Mesendoderm (in vitro differentiated cells): ENCODE measurements at regions not wholly inside any gene's neighbourhood (a gene's known extent, or its start where the extent isn't known, plus 50 kb on each side); places are given as distances from the start of the nearest gene placed in this dataset.
"Not testable (repeated sequence)": the region's sequence is repeated elsewhere in the genome, so short reads cannot be mapped to it uniquely, and the experiment has no call there.

ENCODE experiments used
- DNase-seq: peaks from one replicate; pipeline ENCODE4 v3.0.0; 2013
- H2AK5ac ChIP-seq: 2 replicates; pipeline ENCODE4 v1.6.1; 2013; ENCODE audit warnings: low read length, inconsistent platforms
- H2BK120ac ChIP-seq: 2 replicates; pipeline ENCODE4 v1.6.1; 2013; ENCODE audit warnings: low read depth, mild to moderate bottlenecking, low read length, moderate library complexity, mixed read lengths
- H2BK15ac ChIP-seq: replicated peaks from 2 replicates; pipeline ENCODE4 v1.6.1; 2013; ENCODE audit warnings: low read depth, mild to moderate bottlenecking, moderate library complexity
- H2BK5ac ChIP-seq: 2 replicates; pipeline ENCODE4 v1.6.1; 2013; ENCODE audit warnings: low read length, inconsistent platforms
- H3K18ac ChIP-seq: 2 replicates; pipeline ENCODE4 v1.6.1; 2013; ENCODE audit warnings: mild to moderate bottlenecking, low read length, mixed read lengths
- H3K23ac ChIP-seq: one replicate; pipeline ENCODE4 v1.6.1; 2013; ENCODE audit warnings: low read length
- H3K27ac ChIP-seq: 2 replicates; pipeline ENCODE4 v1.5.1; 2013; ENCODE audit warnings: low read depth, mild to moderate bottlenecking, inconsistent platforms, low read length, moderate library complexity
- H3K27me3 ChIP-seq: 2 replicates; pipeline ENCODE4 v1.6.1; 2013; ENCODE audit warnings: low read length, control low read depth, mild to moderate bottlenecking, inconsistent platforms; ENCODE audit not compliant: insufficient read depth, poor library complexity
- H3K36me3 ChIP-seq: 2 replicates; pipeline ENCODE4 v1.6.1; 2013; ENCODE audit warnings: low read length, inconsistent platforms; ENCODE audit not compliant: control insufficient read depth, insufficient read depth
- H3K4ac ChIP-seq: one replicate; pipeline ENCODE4 v1.6.1; 2013; ENCODE audit warnings: low read depth, mild to moderate bottlenecking, low read length, moderate library complexity
- H3K4me1 ChIP-seq: 2 replicates; pipeline ENCODE4 v1.6.1; 2013; ENCODE audit warnings: low read depth, low read length, inconsistent platforms; ENCODE audit not compliant: control insufficient read depth
- H3K4me2 ChIP-seq: 2 replicates; pipeline ENCODE4 v1.6.1; 2013; ENCODE audit warnings: low read length
- H3K4me3 ChIP-seq: 2 replicates; pipeline ENCODE4 v1.5.1; 2013; ENCODE audit warnings: mild to moderate bottlenecking, low read length
- H3K56ac ChIP-seq: one replicate; pipeline ENCODE4 v1.6.1; 2013; ENCODE audit warnings: low read length
- H3K79me1 ChIP-seq: 2 replicates; pipeline ENCODE4 v1.6.1; 2013; ENCODE audit warnings: low read length, inconsistent platforms
- H3K79me2 ChIP-seq: 2 replicates; pipeline ENCODE4 v1.6.1; 2013; ENCODE audit warnings: mild to moderate bottlenecking, low read length; ENCODE audit not compliant: control insufficient read depth, insufficient read depth
- H3K9ac ChIP-seq: 2 replicates; pipeline ENCODE4 v1.6.1; 2013; ENCODE audit warnings: low read length, inconsistent platforms
- H4K5ac ChIP-seq: one replicate; pipeline ENCODE4 v1.6.1; 2013; ENCODE audit warnings: low read length
- H4K8ac ChIP-seq: one replicate; pipeline ENCODE4 v1.6.1; 2013; ENCODE audit warnings: low read depth, mild to moderate bottlenecking, control low read depth, low read length, moderate library complexity
- WGBS: extraction: QIAGEN DNeasy Blood & Tissue Kit; methylation state at CpG from one replicate; pipeline ENCODE4 v1.1.7; 2013; ENCODE audit warnings: low lambda C conversion rate, missing lambda C conversion rate; ENCODE audit not compliant: insufficient coverage; ENCODE audit errors: extremely low coverage; 5-methylcytosine and 5-hydroxymethylcytosine counted together

DNA sequence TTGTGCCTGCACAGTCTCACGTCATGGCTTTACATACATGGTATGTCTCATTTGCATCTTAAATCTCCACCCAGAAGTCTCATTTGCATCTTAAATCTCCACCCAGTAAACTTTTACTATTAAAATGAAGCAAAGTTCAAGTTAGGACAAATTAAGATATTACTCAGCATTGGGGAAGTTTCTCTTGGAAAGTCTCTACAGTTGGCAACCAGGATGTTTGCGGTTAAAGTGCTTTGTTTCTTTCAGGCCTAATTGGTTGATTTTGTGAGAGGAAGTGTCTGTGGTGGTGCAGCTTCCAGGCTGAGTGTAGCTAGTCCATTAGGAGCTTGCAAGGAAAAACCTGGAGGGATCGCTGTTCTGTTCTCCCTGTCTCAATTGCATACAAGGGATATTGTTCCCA lies 1373.3 kb upstream of the GOT2 start:
- no peak overlapping the region for H4K8ac ChIP-seq
- no peak overlapping the region for H3K4ac ChIP-seq
- no peak for DNase-seq
- no peaks in the 10 kb centered on the region for H3K4me1 ChIP-seq
- no peak overlapping the region for H2BK15ac ChIP-seq
- no peak overlapping the region for H3K4me2 ChIP-seq
- H2BK120ac ChIP-seq = no peak overlapping the region
- no peak overlapping the region for H3K4me3 ChIP-seq
- no peaks in the 10 kb centered on the region for H3K79me2 ChIP-seq
- no peak overlapping the region for H3K56ac ChIP-seq
- H3K9ac ChIP-seq = no peak overlapping the region
- no peak overlapping the region for H2BK5ac ChIP-seq
- H3K79me1 ChIP-seq = no peaks in the 10 kb centered on the region
- no peak overlapping the region for H3K18ac ChIP-seq
- H3K27me3 ChIP-seq = no peaks in the 10 kb centered on the region
- no CpG with 5 or more reads among the region's 3 CpGs for WGBS
- H3K36me3 ChIP-seq = no peaks in the 10 kb centered on the region
- H4K5ac ChIP-seq = no peak overlapping the region
- H3K27ac ChIP-seq = no peak overlapping the region
- no peak overlapping the region for H3K23ac ChIP-seq
- H2AK5ac ChIP-seq = no peak overlapping the region

DNA sequence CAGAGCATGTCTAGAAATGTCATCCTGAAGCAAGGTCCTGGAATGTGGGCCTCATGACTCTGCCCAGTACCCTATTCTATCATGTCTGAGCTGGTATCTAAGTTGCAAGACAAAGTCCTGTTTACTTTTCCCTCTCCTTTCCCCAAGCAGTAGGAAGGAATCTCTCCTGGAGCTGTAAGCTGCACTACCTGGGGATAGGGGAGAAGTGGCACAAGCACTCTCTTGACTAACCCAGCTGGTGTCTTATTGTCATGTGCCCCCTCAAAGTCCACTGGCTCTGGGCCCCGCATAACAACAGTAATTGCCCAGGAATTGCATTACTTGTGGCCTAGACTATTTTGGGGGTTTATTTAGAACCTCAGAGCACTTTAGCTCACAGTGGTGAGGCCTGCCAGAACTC lies 1366.3 kb upstream of the GOT2 start:
- Histone ChIP-seq H3K27ac (no peak overlapping the region), H3K79me1 (no peaks in the 10 kb centered on the region)

DNA sequence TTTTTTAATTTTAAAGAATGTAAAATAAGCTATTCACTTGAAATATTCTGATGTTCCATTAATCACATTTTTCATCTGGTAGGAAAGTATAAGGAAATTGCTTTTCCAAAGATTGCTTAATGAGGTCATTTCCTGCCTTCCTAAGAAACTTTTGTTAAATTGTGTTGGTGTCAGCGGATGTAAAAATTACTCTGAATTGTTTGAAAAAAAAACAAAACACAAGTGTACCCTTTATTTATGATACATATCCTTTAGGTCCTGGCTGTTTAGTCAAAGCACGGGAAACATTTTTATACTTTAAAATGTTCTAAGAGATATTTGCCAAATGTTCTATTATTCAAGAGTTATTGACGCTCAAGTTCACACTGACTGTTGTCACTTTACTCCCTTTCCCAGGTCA lies 1357.4 kb upstream of the GOT2 start:
- Histone ChIP-seq H3K9ac (no peak overlapping the region), H3K4me1 (no peaks in the 10 kb centered on the region), H3K23ac (no peak overlapping the region), H3K27ac (no peak overlapping the region), H2BK15ac (no peak overlapping the region), H3K56ac (no peak overlapping the region), H3K79me1 (no peaks in the 10 kb centered on the region), H3K4me2 (no peak overlapping the region), H3K4ac (no peak overlapping the region), H3K4me3 (no peak overlapping the region), H3K27me3 (no peaks in the 10 kb centered on the region), H2AK5ac (no peak overlapping the region), H3K18ac (no peak overlapping the region), H4K5ac (no peak overlapping the region), H2BK5ac (no peak overlapping the region), H4K8ac (no peak overlapping the region), H3K36me3 (no peaks in the 10 kb centered on the region), H2BK120ac (no peak overlapping the region), H3K79me2 (no peaks in the 10 kb centered on the region)
- WGBS = no CpG with 5 or more reads among the region's 3 CpGs
- no peak for DNase-seq

More for the DNA sequence above, 1366.3 kb upstream of the GOT2 start:
- no peak overlapping the region for H3K9ac ChIP-seq
- no peak overlapping the region for H2BK15ac ChIP-seq
- H3K56ac ChIP-seq = no peak overlapping the region
- no peaks in the 10 kb centered on the region for H3K79me2 ChIP-seq
- H3K23ac ChIP-seq = no peak overlapping the region
- no peaks in the 10 kb centered on the region for H3K27me3 ChIP-seq
- no peak overlapping the region for H3K4me3 ChIP-seq
- H3K18ac ChIP-seq = no peak overlapping the region
- H3K36me3 ChIP-seq = no peaks in the 10 kb centered on the region
- no peak overlapping the region for H2BK120ac ChIP-seq
- no peak overlapping the region for H3K4ac ChIP-seq
- no CpG with 5 or more reads among the region's 1 CpG for WGBS
- DNase-seq = no peak
- H2AK5ac ChIP-seq = no peak overlapping the region
- no peak overlapping the region for H4K5ac ChIP-seq
- H4K8ac ChIP-seq = no peak overlapping the region
- no peak overlapping the region for H3K4me2 ChIP-seq
- no peaks in the 10 kb centered on the region for H3K4me1 ChIP-seq
- H2BK5ac ChIP-seq = no peak overlapping the region

DNA sequence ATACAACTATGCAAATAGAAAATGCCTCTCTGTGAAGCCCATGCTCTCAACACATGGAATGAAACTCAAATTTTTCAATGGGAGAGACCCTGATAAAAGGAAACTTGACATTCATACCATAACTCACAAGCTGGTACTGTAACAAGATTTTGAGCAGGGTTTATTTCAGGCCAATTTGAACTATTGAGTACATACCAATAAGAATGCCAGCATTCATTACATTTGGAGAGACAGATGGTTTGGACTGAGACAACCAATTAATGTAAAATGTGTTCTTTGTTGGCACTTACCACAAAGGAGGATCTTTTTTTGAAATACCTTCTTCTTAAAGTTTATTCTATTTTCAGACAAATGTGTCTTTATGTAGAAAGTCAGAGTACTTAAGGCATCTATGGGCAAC lies 1357.0 kb upstream of the GOT2 start:
- Histone ChIP-seq H3K18ac (no peak overlapping the region), H3K27ac (no peak overlapping the region), H3K27me3 (no peaks in the 10 kb centered on the region), H3K79me2 (no peaks in the 10 kb centered on the region), H2BK15ac (no peak overlapping the region), H4K5ac (no peak overlapping the region), H3K79me1 (no peaks in the 10 kb centered on the region), H4K8ac (no peak overlapping the region), H3K4ac (no peak overlapping the region), H2BK120ac (no peak overlapping the region), H2AK5ac (no peak overlapping the region), H3K4me2 (no peak overlapping the region), H3K23ac (no peak overlapping the region), H3K9ac (no peak overlapping the region), H3K36me3 (no peaks in the 10 kb centered on the region), H3K56ac (no peak overlapping the region), H3K4me1 (no peaks in the 10 kb centered on the region), H3K4me3 (no peak overlapping the region), H2BK5ac (no peak overlapping the region)
- no peak for DNase-seq

DNA sequence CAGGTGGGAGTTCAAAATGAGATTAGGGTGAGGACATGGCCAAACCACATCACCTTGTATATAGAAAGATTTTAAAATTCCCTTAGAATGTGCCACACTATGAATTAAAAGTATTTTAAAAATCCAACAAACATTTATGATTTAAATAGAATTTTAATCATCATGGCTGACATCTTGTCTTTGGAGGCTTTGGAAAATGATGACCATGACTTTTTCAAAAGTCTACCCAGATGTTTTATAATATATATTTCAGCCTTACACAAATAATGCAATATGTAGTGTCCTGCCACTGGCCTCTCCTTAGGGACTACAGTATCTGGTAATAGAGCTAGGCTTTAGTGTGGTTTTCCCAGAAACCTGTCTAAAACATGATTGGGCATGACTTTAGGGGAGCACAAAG lies 1353.4 kb upstream of the GOT2 start:
- no peak overlapping the region for H2BK120ac ChIP-seq

DNA sequence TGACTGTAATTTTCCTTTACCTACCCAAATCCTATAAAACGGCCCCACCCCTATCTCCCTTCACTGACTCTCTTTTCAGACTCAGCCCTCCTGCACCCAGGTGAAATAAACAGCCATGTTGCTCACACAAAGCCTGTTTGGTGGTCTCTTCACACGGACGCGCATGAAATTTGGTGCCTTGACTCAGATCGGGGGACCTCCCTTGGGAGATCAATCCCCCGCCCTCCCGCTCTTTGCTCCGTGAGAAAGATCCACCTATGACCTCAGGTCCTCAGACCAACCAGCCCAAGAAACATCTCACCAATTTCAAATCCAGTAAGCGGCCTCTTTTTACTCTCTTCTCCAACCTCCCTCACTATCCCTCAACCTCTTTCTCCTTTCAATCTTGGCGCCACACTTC lies 1344.7 kb upstream of the GOT2 start:
- H3K79me2 ChIP-seq, H3K4me2 ChIP-seq, H4K8ac ChIP-seq, H3K4me1 ChIP-seq, H3K27me3 ChIP-seq, DNase-seq, H3K4ac ChIP-seq, H2BK15ac ChIP-seq, H3K18ac ChIP-seq, H3K4me3 ChIP-seq, H3K23ac ChIP-seq, H2BK120ac ChIP-seq, H4K5ac ChIP-seq, H3K27ac ChIP-seq, H3K56ac ChIP-seq, H3K9ac ChIP-seq, H2AK5ac ChIP-seq, H2BK5ac ChIP-seq, H3K79me1 ChIP-seq, H3K36me3 ChIP-seq: not testable (repeated sequence)
- no CpG with 5 or more reads among the region's 10 CpGs for WGBS

More for the DNA sequence above, 1353.4 kb upstream of the GOT2 start:
- H3K4me3 ChIP-seq = no peak overlapping the region
- no peak overlapping the region for H3K4me2 ChIP-seq
- H2BK5ac ChIP-seq = no peak overlapping the region
- H3K36me3 ChIP-seq = no peaks in the 10 kb centered on the region
- no peak overlapping the region for H4K5ac ChIP-seq
- no peak overlapping the region for H3K56ac ChIP-seq
- no peak overlapping the region for H3K4ac ChIP-seq
- no peak overlapping the region for H4K8ac ChIP-seq
- no peak overlapping the region for H2AK5ac ChIP-seq
- H3K4me1 ChIP-seq = no peaks in the 10 kb centered on the region
- no peak overlapping the region for H3K23ac ChIP-seq
- H2BK15ac ChIP-seq = no peak overlapping the region
- no peak overlapping the region for H3K27ac ChIP-seq
- H3K79me1 ChIP-seq = no peaks in the 10 kb centered on the region
- H3K79me2 ChIP-seq = no peaks in the 10 kb centered on the region
- H3K27me3 ChIP-seq = no peaks in the 10 kb centered on the region
- H3K18ac ChIP-seq = no peak overlapping the region
- DNase-seq = no peak
- H3K9ac ChIP-seq = no peak overlapping the region
